ENCODE measurements at regions not wholly inside any gene's neighbourhood (a gene's known extent, or its start where the extent isn't known, plus 50 kb on each side); places are given as distances from the start of the nearest gene placed in this dataset.

- TF ChIP-seq POLR2A (IDR thresholded peaks at IDR 0.05; ENCODE audit: low read length) (no peak), GATA1 (IDR thresholded peaks at IDR 0.05; ENCODE audit: low read depth, low read length) (no peak)
Measured at GRCh38 chr12:131455581-131456110, 255.2 kb upstream of the SFSWAP start.
